Chondrocyte (in vitro differentiated cells): ENCODE measurements at regions not wholly inside any gene's neighbourhood (a gene's known extent, or its start where the extent isn't known, plus 50 kb on each side); places are given as distances from the start of the nearest gene placed in this dataset.

Source experiments
- DNase-seq: peaks from one replicate; pipeline ENCODE4 v3.0.0; 2021; ENCODE audit warnings: mixed read lengths, low spot score
- H3K27ac Mint-ChIP-seq: one replicate; pipeline ENCODE4 v1.8.0; 2021; ENCODE audit warnings: mild to moderate bottlenecking, moderate library complexity, mixed read lengths; ENCODE audit not compliant: unreplicated experiment
- H3K27me3 Mint-ChIP-seq: 2 replicates; pipeline ENCODE4 v1.8.0; 2021; ENCODE audit warnings: low read depth, mixed read lengths
- H3K36me3 Mint-ChIP-seq: 2 replicates; pipeline ENCODE4 v1.8.0; 2021; ENCODE audit warnings: low read depth, mixed read lengths
- H3K4me1 Mint-ChIP-seq: 2 replicates; pipeline ENCODE4 v1.8.0; 2021; ENCODE audit warnings: low read depth, mild to moderate bottlenecking, mixed read lengths
- H3K4me3 Mint-ChIP-seq: one replicate; pipeline ENCODE4 v1.8.0; 2021; ENCODE audit warnings: mild to moderate bottlenecking, moderate library complexity, mixed read lengths; ENCODE audit not compliant: unreplicated experiment
- H3K9me3 Mint-ChIP-seq: 2 replicates; pipeline ENCODE4 v1.8.0; 2021; ENCODE audit warnings: low read depth, mixed read lengths
- TF ChIP-seq, protein P1 (sequence below): fragments of 200-600 bp; sonication (generic); IDR thresholded peaks from 2 replicates; pipeline ENCODE4 v1.5.0; 2021; ENCODE audit warnings: antibody characterized with exemption, mild to moderate bottlenecking, moderate library complexity

DNA sequence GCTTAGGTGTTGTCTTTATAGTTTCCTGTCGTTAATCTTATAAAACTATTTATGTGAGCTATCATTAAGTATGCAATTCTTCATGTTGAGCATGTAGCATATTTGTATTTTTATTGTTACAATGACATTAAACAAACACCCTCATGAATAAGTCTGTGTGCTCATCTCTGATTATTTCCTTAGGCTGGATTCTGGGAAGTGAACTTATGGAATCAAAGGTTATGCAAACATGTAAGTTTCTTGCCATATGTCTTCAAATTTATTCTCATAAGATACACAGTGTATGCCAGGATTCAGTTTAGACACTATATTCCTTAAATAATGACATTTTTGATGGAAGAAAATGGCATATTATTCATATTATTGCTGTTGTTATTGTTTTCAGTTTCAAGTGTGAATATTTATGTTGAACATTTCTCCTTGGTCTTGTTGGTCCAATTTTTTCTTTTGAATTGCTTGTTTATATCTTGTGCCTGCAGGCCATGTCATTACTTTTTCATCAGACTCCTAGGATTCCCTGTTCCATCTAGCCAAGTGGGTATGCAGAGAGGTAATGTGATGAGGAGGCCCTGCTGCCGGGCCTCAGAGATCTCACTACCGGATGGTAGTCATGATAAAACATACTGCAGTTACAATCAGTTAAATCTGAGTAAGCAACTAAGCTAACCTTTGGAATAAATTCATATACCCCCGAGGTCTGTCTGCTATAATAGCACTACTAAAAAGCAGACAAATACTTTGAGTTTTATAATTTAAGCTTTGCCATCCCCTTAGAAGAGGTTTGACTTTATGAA is 684.3 kb upstream of the SGO1 start:
- TF ChIP-seq, protein P1, sequence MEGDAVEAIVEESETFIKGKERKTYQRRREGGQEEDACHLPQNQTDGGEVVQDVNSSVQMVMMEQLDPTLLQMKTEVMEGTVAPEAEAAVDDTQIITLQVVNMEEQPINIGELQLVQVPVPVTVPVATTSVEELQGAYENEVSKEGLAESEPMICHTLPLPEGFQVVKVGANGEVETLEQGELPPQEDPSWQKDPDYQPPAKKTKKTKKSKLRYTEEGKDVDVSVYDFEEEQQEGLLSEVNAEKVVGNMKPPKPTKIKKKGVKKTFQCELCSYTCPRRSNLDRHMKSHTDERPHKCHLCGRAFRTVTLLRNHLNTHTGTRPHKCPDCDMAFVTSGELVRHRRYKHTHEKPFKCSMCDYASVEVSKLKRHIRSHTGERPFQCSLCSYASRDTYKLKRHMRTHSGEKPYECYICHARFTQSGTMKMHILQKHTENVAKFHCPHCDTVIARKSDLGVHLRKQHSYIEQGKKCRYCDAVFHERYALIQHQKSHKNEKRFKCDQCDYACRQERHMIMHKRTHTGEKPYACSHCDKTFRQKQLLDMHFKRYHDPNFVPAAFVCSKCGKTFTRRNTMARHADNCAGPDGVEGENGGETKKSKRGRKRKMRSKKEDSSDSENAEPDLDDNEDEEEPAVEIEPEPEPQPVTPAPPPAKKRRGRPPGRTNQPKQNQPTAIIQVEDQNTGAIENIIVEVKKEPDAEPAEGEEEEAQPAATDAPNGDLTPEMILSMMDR, result no peak
- H3K27me3 Mint-ChIP-seq, result no peaks in the 10 kb centered on the region
- no peak overlapping the region for H3K27ac Mint-ChIP-seq
- DNase-seq, result no peak
- H3K4me1 Mint-ChIP-seq, result no peaks in the 10 kb centered on the region
- no peak overlapping the region for H3K4me3 Mint-ChIP-seq
- peaks cover 12% of the 10 kb centered on the region for H3K9me3 Mint-ChIP-seq
- H3K36me3 Mint-ChIP-seq, result no peaks in the 10 kb centered on the region

DNA sequence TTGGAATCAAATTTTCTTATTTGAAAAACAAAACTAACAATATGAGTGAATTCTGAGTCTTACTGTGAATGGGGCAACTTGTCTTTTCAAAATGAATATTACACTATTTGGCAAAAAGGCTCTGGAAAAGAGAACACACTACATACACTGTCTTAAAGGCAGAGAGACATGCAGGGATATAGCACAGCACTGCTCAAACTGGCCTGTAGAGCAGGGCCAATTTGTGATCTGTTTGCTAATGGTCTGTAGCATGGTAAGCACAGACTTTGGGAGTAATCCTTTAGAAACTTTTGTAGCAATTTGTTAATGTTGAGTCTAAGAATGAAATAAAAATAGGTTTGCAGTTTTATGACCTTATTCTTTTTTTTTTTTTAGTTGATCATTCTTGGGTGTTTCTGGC is 679.8 kb upstream of the SGO1 start:
- Mint-ChIP-seq H3K9me3 (peaks cover 14% of the 10 kb centered on the region), H3K27ac (no peak overlapping the region), H3K36me3 (no peaks in the 10 kb centered on the region), H3K4me3 (no peak overlapping the region), H3K4me1 (no peaks in the 10 kb centered on the region), H3K27me3 (no peaks in the 10 kb centered on the region)
- TF ChIP-seq, protein P1, result no peak
- DNase-seq, result no peak

DNA sequence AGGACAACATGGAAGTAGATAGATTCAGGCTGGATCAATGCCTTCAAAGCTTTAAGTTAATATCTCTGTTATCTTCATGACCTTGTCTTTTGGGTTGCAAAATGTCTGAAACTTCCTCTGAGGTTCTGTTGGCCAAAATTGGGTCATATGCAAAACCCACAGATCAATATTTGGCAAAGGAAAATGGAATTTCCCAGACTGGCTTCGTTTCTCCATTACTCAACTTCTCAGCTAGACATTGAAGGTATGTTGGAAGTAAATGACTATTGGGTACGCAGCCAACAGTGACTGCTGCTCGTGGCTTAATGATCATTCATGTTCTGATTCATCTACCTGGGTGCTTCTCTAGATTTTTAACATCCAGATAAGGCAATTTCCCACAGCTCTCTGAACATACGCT is 675.4 kb upstream of the SGO1 start:
- Mint-ChIP-seq H3K9me3 (peaks cover 14% of the 10 kb centered on the region), H3K27ac (no peak overlapping the region), H3K36me3 (no peaks in the 10 kb centered on the region), H3K27me3 (no peaks in the 10 kb centered on the region), H3K4me3 (no peak overlapping the region), H3K4me1 (peaks cover 5% of the 10 kb centered on the region)
- TF ChIP-seq, protein P1, result no peak
- DNase-seq, result no peak

DNA sequence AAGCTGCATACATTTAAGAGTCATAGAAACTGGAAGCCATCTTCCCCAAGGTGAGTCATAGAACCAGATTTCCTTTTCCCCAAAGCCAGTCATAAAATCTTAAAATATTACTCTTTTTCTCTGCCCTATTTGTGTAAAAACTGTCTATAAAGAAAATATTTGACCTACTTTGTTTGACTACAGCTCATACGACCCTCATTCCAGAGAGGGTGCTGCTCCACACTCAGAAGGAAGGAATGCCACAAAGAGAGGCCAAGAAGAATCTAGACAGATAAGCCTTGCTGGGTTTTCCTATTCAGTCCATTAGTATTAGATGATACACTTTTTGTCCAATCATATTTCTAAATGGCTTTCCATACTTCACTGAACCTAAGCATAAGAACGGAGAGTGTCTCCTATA is 671.6 kb upstream of the SGO1 start:
- Mint-ChIP-seq H3K36me3 (no peaks in the 10 kb centered on the region), H3K27ac (no peak overlapping the region), H3K9me3 (peaks cover 7% of the 10 kb centered on the region), H3K4me3 (no peak overlapping the region), H3K27me3 (no peaks in the 10 kb centered on the region), H3K4me1 (peaks cover 5% of the 10 kb centered on the region)
- no peak for DNase-seq
- TF ChIP-seq, protein P1, result no peak

DNA sequence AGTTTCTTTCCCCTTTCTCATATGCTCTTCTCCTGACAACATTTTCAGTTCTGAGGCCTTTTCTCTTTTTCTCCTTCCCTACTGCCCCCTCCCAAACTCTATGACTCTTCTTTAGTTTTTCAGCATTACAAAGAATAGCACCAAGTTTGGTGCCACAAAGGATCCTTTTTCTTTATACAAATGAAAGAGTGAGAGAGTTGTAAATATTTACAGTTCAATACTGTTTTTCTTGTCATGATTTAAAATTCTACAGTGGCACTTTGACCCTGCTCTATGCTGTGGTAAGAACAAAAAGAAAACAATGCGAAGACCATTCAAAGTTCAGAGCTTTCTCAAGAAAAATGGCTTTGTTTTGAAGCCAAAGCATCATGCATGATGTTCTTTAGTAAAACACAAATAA is 667.9 kb upstream of the SGO1 start:
- DNase-seq, result no peak
- TF ChIP-seq, protein P1, result no peak
- peaks cover 5% of the 10 kb centered on the region for H3K4me1 Mint-ChIP-seq
- H3K27ac Mint-ChIP-seq, result no peak overlapping the region
- no peak overlapping the region for H3K4me3 Mint-ChIP-seq
- no peaks in the 10 kb centered on the region for H3K36me3 Mint-ChIP-seq
- H3K27me3 Mint-ChIP-seq, result no peaks in the 10 kb centered on the region
- no peaks in the 10 kb centered on the region for H3K9me3 Mint-ChIP-seq
